Lung (tissue), 11 donors: ENCODE measurements at regions not wholly inside any gene's neighbourhood (a gene's known extent, or its start where the extent isn't known, plus 50 kb on each side); places are given as distances from the start of the nearest gene placed in this dataset.

Source experiments
- ATAC-seq: fragments of 200-7000 bp; cut with Tn5 transposase; one replicate; pipeline ENCODE4 v1.9.1; 2020; ENCODE audit warnings: moderate number of reproducible peaks; ENCODE audit not compliant: insufficient read depth, low FRiP score
- DNase-seq, 3 donors: peaks; one replicate each; pipeline ENCODE4 v3.0.0-alpha.2; 2013 to 2017
- H3K27ac ChIP-seq, 2 donors: one replicate each; pipeline ENCODE4 v1.5.1; 2013; ENCODE audit warnings: mild to moderate bottlenecking in 2 of 2, moderate library complexity in 2 of 2, control low read depth in 1 of 2, inconsistent platforms in 1 of 2, low read depth in 1 of 2, low read length in 1 of 2
- H3K27me3 ChIP-seq, 3 donors: one replicate each; pipeline ENCODE4 v1.5.1; 2013; ENCODE audit warnings: low read length in 2 of 3; ENCODE audit not compliant: control insufficient read depth in 3 of 3, insufficient read depth in 3 of 3
- H3K36me3 ChIP-seq, 4 donors: one replicate each; pipeline ENCODE4 v1.5.1; 2013; ENCODE audit warnings: low read length in 4 of 4, mild to moderate bottlenecking in 1 of 4, moderate library complexity in 1 of 4; ENCODE audit not compliant: control insufficient read depth in 4 of 4, insufficient read depth in 4 of 4
- H3K4me1 ChIP-seq, 5 donors: one replicate each; pipeline ENCODE4 v1.5.1; 2013; ENCODE audit warnings: low read length in 5 of 5, mild to moderate bottlenecking in 2 of 5, moderate library complexity in 1 of 5; ENCODE audit not compliant: control insufficient read depth in 5 of 5, insufficient read depth in 5 of 5
- H3K4me3 ChIP-seq: one replicate; pipeline ENCODE4 v1.5.1; 2013; ENCODE audit warnings: mild to moderate bottlenecking, control low read depth, moderate library complexity
- H3K9ac ChIP-seq, 2 donors: one replicate each; pipeline ENCODE4 v1.5.1; 2013; ENCODE audit warnings: low read length in 2 of 2, control low read depth in 1 of 2; ENCODE audit not compliant: insufficient read depth in 1 of 2
- H3K9me3 ChIP-seq, 4 donors: one replicate each; pipeline ENCODE4 v1.5.1; 2013; ENCODE audit warnings: low read length in 3 of 4, mild to moderate bottlenecking in 1 of 4, moderate library complexity in 1 of 4; ENCODE audit not compliant: control insufficient read depth in 4 of 4, insufficient read depth in 3 of 4
- WGBS, 2 donors: extraction: QIAGEN DNeasy Blood & Tissue Kit; methylation state at CpG; one replicate each; pipeline ENCODE4 v1.1.7; 2013; 5-methylcytosine and 5-hydroxymethylcytosine counted together
- TF ChIP-seq, protein P1 (sequence below): IDR thresholded peaks from 2 replicates; pipeline ENCODE4 v1.5.1; 2012; ENCODE audit warnings: mild to moderate bottlenecking; ENCODE audit errors: control extremely low read depth, extremely low read depth
- donor health status: control.
- donor health status: control.
- donor health status: Bipolar disorder and iron deficiency.
- donor health status: healthy.
- donor health status: DM: yes; HTN: yes; CAD: no.

DNA sequence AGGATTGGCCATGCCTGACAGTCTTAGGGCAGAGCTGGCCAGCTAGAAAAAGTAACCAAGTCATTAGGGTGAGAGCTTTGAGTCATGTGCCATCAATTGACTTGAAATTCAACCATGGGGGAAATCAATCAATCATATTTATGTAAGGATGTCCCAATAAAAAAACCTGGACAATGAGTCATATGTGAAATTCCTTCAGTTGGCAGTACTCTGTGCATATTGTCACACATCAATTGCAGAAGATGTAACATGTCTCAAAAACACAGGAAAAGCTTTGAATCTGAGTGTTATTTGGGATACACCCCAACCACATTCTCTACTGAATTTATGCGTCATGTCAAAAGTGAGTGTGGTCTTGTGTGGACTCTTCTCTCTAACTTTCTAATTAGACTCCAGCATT, 1004.1 kb upstream of the NRXN1 start:
- H3K4me1 ChIP-seq: no peaks in the 10 kb centered on the region
- H3K27ac ChIP-seq: no peak overlapping the region
- no peak for DNase-seq
- H3K9ac ChIP-seq: no peak overlapping the region
- H3K9me3 ChIP-seq: no peaks in the 10 kb centered on the region
- no peak overlapping the region for H3K4me3 ChIP-seq
- no peaks in the 10 kb centered on the region for H3K27me3 ChIP-seq
- no peaks in the 10 kb centered on the region for H3K36me3 ChIP-seq
- TF ChIP-seq, protein P1, sequence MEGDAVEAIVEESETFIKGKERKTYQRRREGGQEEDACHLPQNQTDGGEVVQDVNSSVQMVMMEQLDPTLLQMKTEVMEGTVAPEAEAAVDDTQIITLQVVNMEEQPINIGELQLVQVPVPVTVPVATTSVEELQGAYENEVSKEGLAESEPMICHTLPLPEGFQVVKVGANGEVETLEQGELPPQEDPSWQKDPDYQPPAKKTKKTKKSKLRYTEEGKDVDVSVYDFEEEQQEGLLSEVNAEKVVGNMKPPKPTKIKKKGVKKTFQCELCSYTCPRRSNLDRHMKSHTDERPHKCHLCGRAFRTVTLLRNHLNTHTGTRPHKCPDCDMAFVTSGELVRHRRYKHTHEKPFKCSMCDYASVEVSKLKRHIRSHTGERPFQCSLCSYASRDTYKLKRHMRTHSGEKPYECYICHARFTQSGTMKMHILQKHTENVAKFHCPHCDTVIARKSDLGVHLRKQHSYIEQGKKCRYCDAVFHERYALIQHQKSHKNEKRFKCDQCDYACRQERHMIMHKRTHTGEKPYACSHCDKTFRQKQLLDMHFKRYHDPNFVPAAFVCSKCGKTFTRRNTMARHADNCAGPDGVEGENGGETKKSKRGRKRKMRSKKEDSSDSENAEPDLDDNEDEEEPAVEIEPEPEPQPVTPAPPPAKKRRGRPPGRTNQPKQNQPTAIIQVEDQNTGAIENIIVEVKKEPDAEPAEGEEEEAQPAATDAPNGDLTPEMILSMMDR: no peak
- ATAC-seq: no peak
- WGBS, 2 donors: 94 to 98% methylated on average over 1 of the region's 1 CpG

DNA sequence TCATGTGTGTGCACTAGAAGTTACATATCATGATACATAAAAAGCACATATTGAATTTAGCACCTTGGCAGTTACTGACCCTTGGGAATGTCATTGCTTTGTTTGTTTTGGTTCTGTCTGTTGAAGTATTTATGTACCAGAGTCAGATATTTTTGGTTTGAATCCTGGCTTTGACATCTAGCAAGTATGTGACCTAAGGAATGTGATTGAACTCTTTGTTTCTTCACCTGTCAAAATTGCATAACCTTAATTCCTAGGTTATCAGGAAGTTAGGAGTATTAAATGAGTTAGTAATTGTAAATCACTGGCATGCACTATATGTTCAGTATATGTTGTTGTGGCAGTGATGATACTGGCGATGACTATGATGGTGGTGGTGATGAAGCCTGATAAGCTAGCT, 1003.5 kb upstream of the NRXN1 start:
- Histone ChIP-seq H3K27me3 (no peaks in the 10 kb centered on the region), H3K4me1 (no peaks in the 10 kb centered on the region), H3K9ac (no peak overlapping the region), H3K27ac (no peak overlapping the region), H3K4me3 (no peak overlapping the region), H3K36me3 (no peaks in the 10 kb centered on the region), H3K9me3 (no peaks in the 10 kb centered on the region)
- no peak for DNase-seq
- WGBS, 2 donors: 88 to 97% methylated on average over 1 of the region's 1 CpG
- TF ChIP-seq, protein P1: no peak
- no peak for ATAC-seq

DNA sequence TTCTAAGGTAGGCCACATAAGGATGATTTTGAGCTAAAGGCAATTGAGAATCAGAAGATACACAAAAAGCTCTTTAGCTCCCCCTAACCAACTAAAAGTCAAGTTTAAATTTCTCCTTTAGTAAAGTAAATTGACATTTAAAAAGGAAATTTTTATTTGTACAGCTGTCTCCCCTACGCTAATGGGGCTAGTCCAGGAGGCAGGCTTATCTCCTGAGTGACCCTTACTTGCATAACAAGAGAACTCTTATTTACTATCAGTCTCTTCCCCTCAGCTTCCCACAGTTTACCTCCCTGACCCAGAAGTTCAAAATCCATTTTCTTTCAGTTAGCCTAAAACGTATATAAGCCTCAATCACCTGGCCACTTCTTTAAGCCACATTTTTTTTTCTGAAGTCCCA, 1002.8 kb upstream of the NRXN1 start:
- H3K9me3 ChIP-seq: no peaks in the 10 kb centered on the region
- WGBS, 2 donors: 54 to 73% methylated on average over 2 of the region's 2 CpGs
- no peaks in the 10 kb centered on the region for H3K36me3 ChIP-seq
- H3K4me1 ChIP-seq: no peaks in the 10 kb centered on the region
- no peaks in the 10 kb centered on the region for H3K27me3 ChIP-seq
- no peak for DNase-seq
- TF ChIP-seq, protein P1: no peak
- no peak overlapping the region for H3K27ac ChIP-seq
- H3K9ac ChIP-seq: no peak overlapping the region
- ATAC-seq: no peak
- H3K4me3 ChIP-seq: no peak overlapping the region

DNA sequence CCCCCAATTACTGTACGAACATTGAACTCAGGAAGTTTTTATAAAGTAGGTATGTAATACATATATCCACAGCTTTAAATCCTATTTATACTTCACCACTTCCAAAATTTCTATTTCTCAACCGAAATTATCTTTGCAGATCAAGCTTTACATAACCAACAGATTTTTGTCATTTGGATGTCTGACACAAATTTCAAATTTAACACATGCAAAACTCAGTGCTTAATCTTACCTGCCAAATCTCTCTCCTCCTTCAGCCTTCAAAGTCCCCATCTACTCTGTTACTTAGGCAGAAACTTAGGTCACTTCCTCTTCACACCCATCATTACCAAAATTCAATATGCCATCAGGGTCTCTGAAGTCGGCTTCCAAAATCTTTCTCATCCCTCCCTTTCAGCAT, 990.1 kb upstream of the NRXN1 start:
- Histone ChIP-seq H3K36me3 (no peaks in the 10 kb centered on the region), H3K27ac (no peak overlapping the region), H3K27me3 (no peaks in the 10 kb centered on the region), H3K9ac (no peak overlapping the region), H3K4me3 (no peak overlapping the region), H3K9me3 (no peaks in the 10 kb centered on the region), H3K4me1 (no peaks in the 10 kb centered on the region)
- TF ChIP-seq, protein P1: no peak
- ATAC-seq (no peak), DNase-seq (no peak)
- WGBS, 2 donors: 79 to 87% methylated on average over 3 of the region's 3 CpGs
